ENCODE measurements at regions not wholly inside any gene's neighbourhood (a gene's known extent, or its start where the extent isn't known, plus 50 kb on each side); places are given as distances from the start of the nearest gene placed in this dataset.

DNA sequence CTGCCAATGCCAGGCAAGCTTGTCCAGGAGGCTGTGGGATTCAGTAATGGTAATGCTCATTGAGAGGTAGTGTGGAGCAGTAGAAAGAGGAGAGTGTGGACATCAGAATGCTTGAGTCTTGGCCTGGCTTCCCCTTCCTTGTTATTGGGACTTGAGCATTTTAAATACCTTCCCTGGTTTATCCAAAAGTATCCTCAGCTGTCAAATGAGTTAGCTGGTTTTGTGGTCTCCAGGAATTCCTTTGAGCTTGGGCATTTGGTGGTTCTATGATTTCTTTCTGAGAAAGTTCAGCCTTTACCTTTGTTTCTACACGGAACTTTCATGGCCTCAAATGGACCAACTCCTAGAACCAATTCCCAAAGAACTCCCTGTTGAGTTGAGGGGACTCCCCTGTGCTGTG lies 264.3 kb downstream of the PTEN start:
- Histone ChIP-seq H3K14ac (ENCODE audit: low read length) (no peak overlapping the region), H2BK120ac (ENCODE audit: low read depth, low read length) (no peak overlapping the region), H3K4me2 (ENCODE audit: insufficient read depth, low read length, poor library complexity, severe bottlenecking) (no peak overlapping the region), H3K4ac (ENCODE audit: low read length) (no peak overlapping the region), H3K23ac (ENCODE audit: low read depth, low read length, poor library complexity) (no peak overlapping the region), H3K9ac (ENCODE audit: low read depth, low read length, poor library complexity) (no peak overlapping the region), H3K27me3 (ENCODE audit: control insufficient read depth in 3 of 3, insufficient read depth in 3 of 3, low read depth in 1 of 3, low read length in 3 of 3) (no peaks in the 10 kb centered on the region), H3K36me3 (replicated peaks in 1 of 2; ENCODE audit: control insufficient read depth in 2 of 2, insufficient read depth in 2 of 2, low read length in 2 of 2) (no peaks in the 10 kb centered on the region), H3K79me1 (ENCODE audit: low read depth, low read length) (no peaks in the 10 kb centered on the region), H3K27ac (replicated peaks; ENCODE audit: low read length) (no peak overlapping the region), H2BK12ac (ENCODE audit: low read length) (no peak overlapping the region), H3K4me3 (ENCODE audit: low read length in 2 of 2) (no peak overlapping the region), H4K91ac (ENCODE audit: low read depth, low read length, poor library complexity) (no peak overlapping the region), H3K18ac (ENCODE audit: low read length) (no peak overlapping the region), H3K4me1 (ENCODE audit: control insufficient read depth in 2 of 2, insufficient read depth in 1 of 2, low read depth in 1 of 2, low read length in 2 of 2) (no peaks in the 10 kb centered on the region), H2BK5ac (ENCODE audit: low read length) (no peak overlapping the region), H2BK15ac (ENCODE audit: low read length) (no peak overlapping the region), H4K8ac (ENCODE audit: low read depth, low read length) (no peak overlapping the region), H3K9me3 (replicated peaks in 1 of 2; ENCODE audit: control insufficient read depth in 2 of 2, insufficient read depth in 1 of 2, low read depth in 1 of 2, low read length in 2 of 2) (no peaks in the 10 kb centered on the region), H2AFZ (ENCODE audit: low read length) (no peak overlapping the region), H2AK5ac (ENCODE audit: low read depth, low read length) (no peak overlapping the region)
- no peak for DNase-seq (ENCODE audit: low spot score)
- no CpG with 5 or more reads among the region's 1 CpG for WGBS, 2 donors (ENCODE audit: extremely low coverage in 2 of 2, insufficient read length in 2 of 2, insufficient replicate concordance in 1 of 2)

DNA sequence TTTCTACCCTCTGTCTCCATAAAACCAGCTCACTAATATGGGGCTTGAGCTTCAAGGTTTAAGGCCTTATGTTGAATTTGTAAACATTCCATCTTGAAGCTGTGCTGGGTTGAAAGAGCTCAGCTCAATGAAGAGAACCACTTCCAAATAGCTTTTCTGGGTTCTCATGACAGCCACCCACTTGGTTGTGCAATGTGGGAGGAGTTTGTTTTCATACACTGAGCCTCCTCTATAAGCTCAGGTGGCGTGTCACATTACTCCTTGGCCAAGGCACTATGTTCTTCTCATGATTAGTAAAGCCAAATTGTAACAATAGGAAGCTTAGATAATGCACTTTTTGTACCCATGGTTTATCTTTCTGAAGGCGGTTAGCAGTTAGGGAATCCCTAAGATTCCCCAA lies 265.6 kb downstream of the PTEN start:
- H3K18ac ChIP-seq (ENCODE audit: low read length): no peak overlapping the region
- H2AFZ ChIP-seq (ENCODE audit: low read length): no peak overlapping the region
- no peaks in the 10 kb centered on the region for H3K27me3 ChIP-seq (ENCODE audit: control insufficient read depth in 3 of 3, insufficient read depth in 3 of 3, low read depth in 1 of 3, low read length in 3 of 3)
- H3K9me3 ChIP-seq (replicated peaks in 1 of 2; ENCODE audit: control insufficient read depth in 2 of 2, insufficient read depth in 1 of 2, low read depth in 1 of 2, low read length in 2 of 2): no peaks in the 10 kb centered on the region
- no CpG with 5 or more reads among the region's 2 CpGs for WGBS, 2 donors (ENCODE audit: extremely low coverage in 2 of 2, insufficient read length in 2 of 2, insufficient replicate concordance in 1 of 2)
- no peak overlapping the region for H3K4me3 ChIP-seq (ENCODE audit: low read length in 2 of 2)
- H2AK5ac ChIP-seq (ENCODE audit: low read depth, low read length): no peak overlapping the region
- no peak overlapping the region for H3K14ac ChIP-seq (ENCODE audit: low read length)
- no peak overlapping the region for H3K27ac ChIP-seq (replicated peaks; ENCODE audit: low read length)
- no peak overlapping the region for H2BK120ac ChIP-seq (ENCODE audit: low read depth, low read length)
- no peak overlapping the region for H2BK12ac ChIP-seq (ENCODE audit: low read length)
- H4K8ac ChIP-seq (ENCODE audit: low read depth, low read length): no peak overlapping the region
- no peaks in the 10 kb centered on the region for H3K36me3 ChIP-seq (replicated peaks in 1 of 2; ENCODE audit: control insufficient read depth in 2 of 2, insufficient read depth in 2 of 2, low read length in 2 of 2)
- no peak overlapping the region for H3K23ac ChIP-seq (ENCODE audit: low read depth, low read length, poor library complexity)
- DNase-seq (ENCODE audit: low spot score): no peak
- no peak overlapping the region for H3K4ac ChIP-seq (ENCODE audit: low read length)
- H3K79me1 ChIP-seq (ENCODE audit: low read depth, low read length): no peaks in the 10 kb centered on the region
- H4K91ac ChIP-seq (ENCODE audit: low read depth, low read length, poor library complexity): no peak overlapping the region
- H2BK5ac ChIP-seq (ENCODE audit: low read length): no peak overlapping the region
- H3K4me2 ChIP-seq (ENCODE audit: insufficient read depth, low read length, poor library complexity, severe bottlenecking): no peak overlapping the region
- H3K4me1 ChIP-seq (ENCODE audit: control insufficient read depth in 2 of 2, insufficient read depth in 1 of 2, low read depth in 1 of 2, low read length in 2 of 2): no peaks in the 10 kb centered on the region
- H2BK15ac ChIP-seq (ENCODE audit: low read length): no peak overlapping the region
- H3K9ac ChIP-seq (ENCODE audit: low read depth, low read length, poor library complexity): no peak overlapping the region

DNA sequence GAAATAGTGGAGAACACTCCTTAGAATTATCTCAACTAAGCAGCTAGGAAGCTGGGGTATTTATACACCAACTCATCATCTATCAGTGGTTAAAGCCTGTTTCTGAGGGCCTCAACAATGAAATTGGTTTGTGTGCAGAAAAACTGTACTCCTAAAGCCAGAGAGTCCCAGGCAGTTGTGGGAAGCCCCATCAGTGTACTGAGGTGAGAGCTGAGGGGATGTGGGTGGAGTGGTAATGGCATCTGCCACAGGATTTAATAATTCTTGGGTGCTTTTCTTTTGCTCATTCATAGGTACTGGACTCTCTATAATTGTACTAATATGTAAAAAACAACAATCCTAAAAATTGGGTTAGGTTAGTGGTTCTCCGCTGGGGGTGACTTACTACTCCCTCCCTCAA lies 267.5 kb downstream of the PTEN start:
- no peaks in the 10 kb centered on the region for H3K4me1 ChIP-seq (ENCODE audit: control insufficient read depth in 2 of 2, insufficient read depth in 1 of 2, low read depth in 1 of 2, low read length in 2 of 2)
- H2BK12ac ChIP-seq (ENCODE audit: low read length): no peak overlapping the region
- no peaks in the 10 kb centered on the region for H3K9me3 ChIP-seq (replicated peaks in 1 of 2; ENCODE audit: control insufficient read depth in 2 of 2, insufficient read depth in 1 of 2, low read depth in 1 of 2, low read length in 2 of 2)
- no peak overlapping the region for H2BK15ac ChIP-seq (ENCODE audit: low read length)
- no peak for DNase-seq (ENCODE audit: low spot score)
- no peak overlapping the region for H3K23ac ChIP-seq (ENCODE audit: low read depth, low read length, poor library complexity)
- no peak overlapping the region for H3K4ac ChIP-seq (ENCODE audit: low read length)
- H3K4me3 ChIP-seq (ENCODE audit: low read length in 2 of 2): no peak overlapping the region
- no peak overlapping the region for H3K27ac ChIP-seq (replicated peaks; ENCODE audit: low read length)
- no CpG with 5 or more reads among the region's 1 CpG for WGBS, 2 donors (ENCODE audit: extremely low coverage in 2 of 2, insufficient read length in 2 of 2, insufficient replicate concordance in 1 of 2)
- no peaks in the 10 kb centered on the region for H3K36me3 ChIP-seq (replicated peaks in 1 of 2; ENCODE audit: control insufficient read depth in 2 of 2, insufficient read depth in 2 of 2, low read length in 2 of 2)
- H2AFZ ChIP-seq (ENCODE audit: low read length): no peak overlapping the region
- no peak overlapping the region for H2BK120ac ChIP-seq (ENCODE audit: low read depth, low read length)
- H3K18ac ChIP-seq (ENCODE audit: low read length): no peak overlapping the region
- H3K27me3 ChIP-seq (ENCODE audit: control insufficient read depth in 3 of 3, insufficient read depth in 3 of 3, low read depth in 1 of 3, low read length in 3 of 3): no peaks in the 10 kb centered on the region
- no peak overlapping the region for H2BK5ac ChIP-seq (ENCODE audit: low read length)
- H3K14ac ChIP-seq (ENCODE audit: low read length): no peak overlapping the region
- H3K79me1 ChIP-seq (ENCODE audit: low read depth, low read length): no peaks in the 10 kb centered on the region
- no peak overlapping the region for H4K91ac ChIP-seq (ENCODE audit: low read depth, low read length, poor library complexity)
- H4K8ac ChIP-seq (ENCODE audit: low read depth, low read length): no peak overlapping the region
- no peak overlapping the region for H3K4me2 ChIP-seq (ENCODE audit: insufficient read depth, low read length, poor library complexity, severe bottlenecking)
- no peak overlapping the region for H3K9ac ChIP-seq (ENCODE audit: low read depth, low read length, poor library complexity)
- H2AK5ac ChIP-seq (ENCODE audit: low read depth, low read length): no peak overlapping the region

DNA sequence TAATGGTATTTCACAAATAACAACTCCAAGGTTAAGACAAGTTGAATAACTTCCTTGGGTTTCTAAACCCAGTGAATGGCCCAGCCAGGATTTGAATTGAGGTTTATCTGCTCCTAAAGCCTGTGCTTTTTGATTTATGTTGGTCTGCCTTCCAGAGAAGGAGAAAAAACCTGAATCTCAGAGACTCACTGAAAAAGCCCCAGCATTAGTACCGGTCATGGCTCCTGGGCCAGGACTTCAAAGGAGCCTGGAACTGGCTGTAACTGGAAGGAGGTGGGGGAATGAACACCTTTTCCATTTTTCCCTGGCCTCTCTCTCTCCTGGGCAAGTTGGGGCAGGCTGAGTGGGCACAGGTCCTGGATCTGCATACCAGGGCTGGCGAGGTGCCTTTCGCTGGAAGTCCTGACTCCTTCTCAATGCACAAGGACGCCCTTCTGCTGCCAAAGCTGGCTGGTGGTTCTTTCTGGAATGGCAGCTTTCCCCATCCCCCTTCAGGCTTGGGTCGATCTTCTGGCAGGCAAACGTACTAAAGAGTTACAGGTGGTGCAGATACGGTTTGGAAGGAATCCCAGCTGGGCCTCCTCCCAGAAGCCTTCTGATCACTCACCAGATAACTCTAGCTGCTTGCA lies 268.2 kb downstream of the PTEN start:
- Histone ChIP-seq H3K4ac (ENCODE audit: low read length) (no peak overlapping the region), H3K27me3 (ENCODE audit: control insufficient read depth in 3 of 3, insufficient read depth in 3 of 3, low read depth in 1 of 3, low read length in 3 of 3) (no peaks in the 10 kb centered on the region), H4K8ac (ENCODE audit: low read depth, low read length) (no peak overlapping the region), H3K18ac (ENCODE audit: low read length) (no peak overlapping the region), H3K36me3 (replicated peaks in 1 of 2; ENCODE audit: control insufficient read depth in 2 of 2, insufficient read depth in 2 of 2, low read length in 2 of 2) (no peaks in the 10 kb centered on the region), H2BK15ac (ENCODE audit: low read length) (no peak overlapping the region), H3K4me3 (ENCODE audit: low read length in 2 of 2) (no peak overlapping the region), H3K4me2 (ENCODE audit: insufficient read depth, low read length, poor library complexity, severe bottlenecking) (no peak overlapping the region), H2AK5ac (ENCODE audit: low read depth, low read length) (no peak overlapping the region), H4K91ac (ENCODE audit: low read depth, low read length, poor library complexity) (no peak overlapping the region), H3K79me1 (ENCODE audit: low read depth, low read length) (no peaks in the 10 kb centered on the region), H2AFZ (ENCODE audit: low read length) (no peak overlapping the region), H2BK120ac (ENCODE audit: low read depth, low read length) (no peak overlapping the region), H3K14ac (ENCODE audit: low read length) (no peak overlapping the region), H3K4me1 (ENCODE audit: control insufficient read depth in 2 of 2, insufficient read depth in 1 of 2, low read depth in 1 of 2, low read length in 2 of 2) (no peaks in the 10 kb centered on the region), H3K9me3 (replicated peaks in 1 of 2; ENCODE audit: control insufficient read depth in 2 of 2, insufficient read depth in 1 of 2, low read depth in 1 of 2, low read length in 2 of 2) (no peaks in the 10 kb centered on the region), H3K27ac (replicated peaks; ENCODE audit: low read length) (no peak overlapping the region), H3K9ac (ENCODE audit: low read depth, low read length, poor library complexity) (no peak overlapping the region), H2BK12ac (ENCODE audit: low read length) (no peak overlapping the region), H3K23ac (ENCODE audit: low read depth, low read length, poor library complexity) (no peak overlapping the region), H2BK5ac (ENCODE audit: low read length) (no peak overlapping the region)
- no CpG with 5 or more reads among the region's 7 CpGs for WGBS, 2 donors (ENCODE audit: extremely low coverage in 2 of 2, insufficient read length in 2 of 2, insufficient replicate concordance in 1 of 2)
- no peak for DNase-seq (ENCODE audit: low spot score)
